ENCODE measurements at regions not wholly inside any gene's neighbourhood (a gene's known extent, or its start where the extent isn't known, plus 50 kb on each side); places are given as distances from the start of the nearest gene placed in this dataset.

GRCh38 chr7:55261386-55261770 lies 103.8 kb upstream of the LANCL2 start:
- TF ChIP-seq TAF1 (IDR thresholded peaks at IDR 0.05; ENCODE audit: borderline replicate concordance, insufficient read depth, low read length) (no peak), REST (IDR thresholded peaks at IDR 0.05; ENCODE audit: insufficient read depth in 1 of 2, low read depth in 2 of 2, low read length in 2 of 2) (no peak), FOXP2 (optimal IDR thresholded peaks at IDR 0.05; ENCODE audit: borderline replicate concordance, extremely low read depth, extremely low read length, insufficient read depth) (no peak), POLR2AphosphoS5 (IDR thresholded peaks at IDR 0.05; ENCODE audit: low read depth, low read length) (no peak), SIN3A (IDR thresholded peaks at IDR 0.05; ENCODE audit: borderline replicate concordance, insufficient read depth, low read length) (no peak)

GRCh38 chr7:55265836-55266642 lies 99.1 kb upstream of the LANCL2 start:
- TF ChIP-seq FOXP2 (optimal IDR thresholded peaks at IDR 0.05; ENCODE audit: borderline replicate concordance, extremely low read depth, extremely low read length, insufficient read depth): no peak
- TF ChIP-seq REST (IDR thresholded peaks at IDR 0.05; ENCODE audit: insufficient read depth in 1 of 2, low read depth in 2 of 2, low read length in 2 of 2): no peak
- no peak for TF ChIP-seq TAF1 (IDR thresholded peaks at IDR 0.05; ENCODE audit: borderline replicate concordance, insufficient read depth, low read length)
- no peak for TF ChIP-seq SIN3A (IDR thresholded peaks at IDR 0.05; ENCODE audit: borderline replicate concordance, insufficient read depth, low read length)
- no peak for TF ChIP-seq POLR2AphosphoS5 (IDR thresholded peaks at IDR 0.05; ENCODE audit: low read depth, low read length)

- no peak for TF ChIP-seq FOXP2 (optimal IDR thresholded peaks at IDR 0.05; ENCODE audit: borderline replicate concordance, extremely low read depth, extremely low read length, insufficient read depth)
Observed at GRCh38 chr7:55271069-55271626, 94.0 kb upstream of the LANCL2 start.

- TF ChIP-seq FOXP2 (optimal IDR thresholded peaks at IDR 0.05; ENCODE audit: borderline replicate concordance, extremely low read depth, extremely low read length, insufficient read depth) (no peak), SIN3A (IDR thresholded peaks at IDR 0.05; ENCODE audit: borderline replicate concordance, insufficient read depth, low read length) (no peak), REST (IDR thresholded peaks at IDR 0.05; ENCODE audit: insufficient read depth in 1 of 2, low read depth in 2 of 2, low read length in 2 of 2) (no peak), TAF1 (IDR thresholded peaks at IDR 0.05; ENCODE audit: borderline replicate concordance, insufficient read depth, low read length) (no peak), POLR2AphosphoS5 (IDR thresholded peaks at IDR 0.05; ENCODE audit: low read depth, low read length) (no peak)
Observed at GRCh38 chr7:55271661-55272060, 93.5 kb upstream of the LANCL2 start.

- TF ChIP-seq REST (IDR thresholded peaks at IDR 0.05; ENCODE audit: insufficient read depth in 1 of 2, low read depth in 2 of 2, low read length in 2 of 2) (no peak), FOXP2 (optimal IDR thresholded peaks at IDR 0.05; ENCODE audit: borderline replicate concordance, extremely low read depth, extremely low read length, insufficient read depth) (no peak), TAF1 (IDR thresholded peaks at IDR 0.05; ENCODE audit: borderline replicate concordance, insufficient read depth, low read length) (no peak), SIN3A (IDR thresholded peaks at IDR 0.05; ENCODE audit: borderline replicate concordance, insufficient read depth, low read length) (no peak), POLR2AphosphoS5 (IDR thresholded peaks at IDR 0.05; ENCODE audit: low read depth, low read length) (no peak)
Observed at GRCh38 chr7:55272328-55272727, 92.8 kb upstream of the LANCL2 start.

All from PFSK-1 (cell line).